HG03196 (cell line): ENCODE measurements at regions not wholly inside any gene's neighbourhood (a gene's known extent, or its start where the extent isn't known, plus 50 kb on each side); places are given as distances from the start of the nearest gene placed in this dataset.
"Not testable (repeated sequence)": the region's sequence is repeated elsewhere in the genome, so short reads cannot be mapped to it uniquely, and the experiment has no call there.

Source experiments
- ATAC-seq: cut with Tn5 transposase; IDR thresholded peaks from one replicate; pipeline ENCODE4 v1.9.1; 2021; ENCODE audit not compliant: unreplicated experiment

GRCh38 chr5:104171958-104172690 is 609.5 kb upstream of the NUDT12 start:
- no peak for ATAC-seq

- no peak for ATAC-seq
Observed at GRCh38 chr5:104170926-104171325, 608.3 kb upstream of the NUDT12 start.

GRCh38 chr5:104146652-104147051 is 584.1 kb upstream of the NUDT12 start:
- ATAC-seq, result no peak

GRCh38 chr5:104139840-104140239 is 577.3 kb upstream of the NUDT12 start:
- ATAC-seq, result no peak

GRCh38 chr5:104130320-104130719 is 567.7 kb upstream of the NUDT12 start:
- ATAC-seq, result no peak

GRCh38 chr5:104128348-104128747 is 565.8 kb upstream of the NUDT12 start:
- ATAC-seq, result no peak

- no peak for ATAC-seq
Observed at GRCh38 chr5:104126980-104127379, 564.4 kb upstream of the NUDT12 start.

GRCh38 chr5:104119529-104119928 is 556.9 kb upstream of the NUDT12 start:
- ATAC-seq, result no peak

GRCh38 chr5:104111632-104112031 is 549.0 kb upstream of the NUDT12 start:
- no peak for ATAC-seq

- no peak for ATAC-seq
Observed at GRCh38 chr5:104096451-104096850, 533.9 kb upstream of the NUDT12 start.

GRCh38 chr5:104095527-104095926 is 532.9 kb upstream of the NUDT12 start:
- no peak for ATAC-seq

GRCh38 chr5:104088876-104089778 is 526.5 kb upstream of the NUDT12 start:
- no peak for ATAC-seq

- ATAC-seq, result no peak
Observed at GRCh38 chr5:104084896-104085295, 522.3 kb upstream of the NUDT12 start.

- no peak for ATAC-seq
Observed at GRCh38 chr5:104082754-104083153, 520.2 kb upstream of the NUDT12 start.

GRCh38 chr5:104081232-104081631 is 518.6 kb upstream of the NUDT12 start:
- ATAC-seq, result no peak

- ATAC-seq, result no peak
Observed at GRCh38 chr5:104080646-104081175, 518.1 kb upstream of the NUDT12 start.

- ATAC-seq, result not testable (repeated sequence)
Observed at GRCh38 chr5:104079861-104080645, 517.5 kb upstream of the NUDT12 start.

- no peak for ATAC-seq
Observed at GRCh38 chr5:104071887-104072286, 509.3 kb upstream of the NUDT12 start.

- no peak for ATAC-seq
Observed at GRCh38 chr5:104062621-104063377, 500.2 kb upstream of the NUDT12 start.

GRCh38 chr5:104061707-104062106 is 499.1 kb upstream of the NUDT12 start:
- ATAC-seq, result no peak

GRCh38 chr5:104053353-104053649 is 490.7 kb upstream of the NUDT12 start:
- ATAC-seq, result no peak
